ENCODE measurements at regions not wholly inside any gene's neighbourhood (a gene's known extent, or its start where the extent isn't known, plus 50 kb on each side); places are given as distances from the start of the nearest gene placed in this dataset.

- no peak for TF ChIP-seq CTCF (CRISPR knock-in tag; IDR thresholded peaks at IDR 0.05)
- no peak for TF ChIP-seq SRSF1 (optimal IDR thresholded peaks at IDR 0.05; ENCODE audit: low read depth, low read length)
- no peak for TF ChIP-seq MXI1 (IDR thresholded peaks at IDR 0.05; ENCODE audit: borderline replicate concordance, low read depth, low read length)
- TF ChIP-seq NPAS2 (CRISPR knock-in tag; IDR thresholded peaks at IDR 0.05; ENCODE audit: borderline replicate concordance): no peak
- TF ChIP-seq, protein P1, sequence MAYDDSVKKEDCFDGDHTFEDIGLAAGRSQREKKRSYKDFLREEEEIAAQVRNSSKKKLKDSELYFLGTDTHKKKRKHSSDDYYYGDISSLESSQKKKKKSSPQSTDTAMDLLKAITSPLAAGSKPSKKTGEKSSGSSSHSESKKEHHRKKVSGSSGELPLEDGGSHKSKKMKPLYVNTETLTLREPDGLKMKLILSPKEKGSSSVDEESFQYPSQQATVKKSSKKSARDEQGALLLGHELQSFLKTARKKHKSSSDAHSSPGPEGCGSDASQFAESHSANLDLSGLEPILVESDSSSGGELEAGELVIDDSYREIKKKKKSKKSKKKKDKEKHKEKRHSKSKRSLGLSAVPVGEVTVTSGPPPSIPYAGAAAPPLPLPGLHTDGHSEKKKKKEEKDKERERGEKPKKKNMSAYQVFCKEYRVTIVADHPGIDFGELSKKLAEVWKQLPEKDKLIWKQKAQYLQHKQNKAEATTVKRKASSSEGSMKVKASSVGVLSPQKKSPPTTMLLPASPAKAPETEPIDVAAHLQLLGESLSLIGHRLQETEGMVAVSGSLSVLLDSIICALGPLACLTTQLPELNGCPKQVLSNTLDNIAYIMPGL (CRISPR knock-in tag; IDR thresholded peaks at IDR 0.05; ENCODE audit: borderline replicate concordance in 1 of 2, low read depth in 1 of 2): no peak
- no peak for TF ChIP-seq HCFC1 (IDR thresholded peaks at IDR 0.05; ENCODE audit: low read depth, low read length)
- TF ChIP-seq BHLHE40 (IDR thresholded peaks at IDR 0.05; ENCODE audit: low read length): no peak
- no peak for TF ChIP-seq EZH2 (conservative IDR thresholded peaks at IDR 0.05; ENCODE audit: low read depth, low read length)
- no peak for TF ChIP-seq SMC3 (IDR thresholded peaks at IDR 0.05; ENCODE audit: low read length)
- TF ChIP-seq HDAC1 (CRISPR knock-in tag; IDR thresholded peaks at IDR 0.05): no peak
Observed at GRCh38 chr4:13203101-13203500, 281.0 kb downstream of the RAB28 start.

All from HepG2 (cell line).